ENCODE measurements at regions not wholly inside any gene's neighbourhood (a gene's known extent, or its start where the extent isn't known, plus 50 kb on each side); places are given as distances from the start of the nearest gene placed in this dataset.

GRCh38 chr12:34405286-34406227, 383.3 kb downstream of the ALG10 start:
- no peak for TF ChIP-seq JUNB (IDR thresholded peaks at IDR 0.05)
- TF ChIP-seq RAD21 (IDR thresholded peaks at IDR 0.05; ENCODE audit: insufficient read depth, low read depth, low read length): no peak
- no peak for TF ChIP-seq CTCF (IDR thresholded peaks at IDR 0.05 in 2 of 3, conservative IDR thresholded peaks at IDR 0.05 in 1 of 3; ENCODE audit: control insufficient read depth in 2 of 3, extremely low read depth in 1 of 3, insufficient read depth in 1 of 3, low read depth in 3 of 3, low read length in 3 of 3)
- TF ChIP-seq ZNF207 (IDR thresholded peaks at IDR 0.05; ENCODE audit: borderline replicate concordance): no peak
- no peak for TF ChIP-seq POLR2AphosphoS5 (IDR thresholded peaks at IDR 0.05; ENCODE audit: low read length)
- no peak for TF ChIP-seq SP1 (IDR thresholded peaks at IDR 0.05; ENCODE audit: low read depth, low read length)
- no peak for TF ChIP-seq POLR2A (IDR thresholded peaks at IDR 0.05; ENCODE audit: low read depth, low read length)
- no peak for TF ChIP-seq TAF1 (IDR thresholded peaks at IDR 0.05; ENCODE audit: borderline replicate concordance, low read depth, low read length)
- TF ChIP-seq, protein P1, sequence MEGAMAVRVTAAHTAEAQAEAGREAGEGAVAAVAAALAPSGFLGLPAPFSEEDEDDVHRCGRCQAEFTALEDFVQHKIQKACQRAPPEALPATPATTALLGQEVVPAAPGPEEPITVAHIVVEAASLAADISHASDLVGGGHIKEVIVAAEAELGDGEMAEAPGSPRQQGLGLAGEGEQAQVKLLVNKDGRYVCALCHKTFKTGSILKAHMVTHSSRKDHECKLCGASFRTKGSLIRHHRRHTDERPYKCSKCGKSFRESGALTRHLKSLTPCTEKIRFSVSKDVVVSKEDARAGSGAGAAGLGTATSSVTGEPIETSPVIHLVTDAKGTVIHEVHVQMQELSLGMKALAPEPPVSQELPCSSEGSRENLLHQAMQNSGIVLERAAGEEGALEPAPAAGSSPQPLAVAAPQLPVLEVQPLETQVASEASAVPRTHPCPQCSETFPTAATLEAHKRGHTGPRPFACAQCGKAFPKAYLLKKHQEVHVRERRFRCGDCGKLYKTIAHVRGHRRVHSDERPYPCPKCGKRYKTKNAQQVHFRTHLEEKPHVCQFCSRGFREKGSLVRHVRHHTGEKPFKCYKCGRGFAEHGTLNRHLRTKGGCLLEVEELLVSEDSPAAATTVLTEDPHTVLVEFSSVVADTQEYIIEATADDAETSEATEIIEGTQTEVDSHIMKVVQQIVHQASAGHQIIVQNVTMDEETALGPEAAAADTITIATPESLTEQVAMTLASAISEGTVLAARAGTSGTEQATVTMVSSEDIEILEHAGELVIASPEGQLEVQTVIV (IDR thresholded peaks at IDR 0.05; ENCODE audit: borderline replicate concordance, partially characterized antibody): no peak
- TF ChIP-seq MYC (IDR thresholded peaks at IDR 0.05; ENCODE audit: insufficient read depth, insufficient read length, insufficient replicate concordance, low read length, severe bottlenecking): no peak
- no peak for TF ChIP-seq CHD4 (IDR thresholded peaks at IDR 0.05)
- TF ChIP-seq HDAC2 (IDR thresholded peaks at IDR 0.05): no peak
- TF ChIP-seq NR2C1 (IDR thresholded peaks at IDR 0.05): no peak
- TF ChIP-seq, protein P2, sequence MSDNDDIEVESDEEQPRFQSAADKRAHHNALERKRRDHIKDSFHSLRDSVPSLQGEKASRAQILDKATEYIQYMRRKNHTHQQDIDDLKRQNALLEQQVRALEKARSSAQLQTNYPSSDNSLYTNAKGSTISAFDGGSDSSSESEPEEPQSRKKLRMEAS (IDR thresholded peaks at IDR 0.05; ENCODE audit: low read depth, low read length): no peak
